ENCODE measurements at regions not wholly inside any gene's neighbourhood (a gene's known extent, or its start where the extent isn't known, plus 50 kb on each side); places are given as distances from the start of the nearest gene placed in this dataset.

DNA sequence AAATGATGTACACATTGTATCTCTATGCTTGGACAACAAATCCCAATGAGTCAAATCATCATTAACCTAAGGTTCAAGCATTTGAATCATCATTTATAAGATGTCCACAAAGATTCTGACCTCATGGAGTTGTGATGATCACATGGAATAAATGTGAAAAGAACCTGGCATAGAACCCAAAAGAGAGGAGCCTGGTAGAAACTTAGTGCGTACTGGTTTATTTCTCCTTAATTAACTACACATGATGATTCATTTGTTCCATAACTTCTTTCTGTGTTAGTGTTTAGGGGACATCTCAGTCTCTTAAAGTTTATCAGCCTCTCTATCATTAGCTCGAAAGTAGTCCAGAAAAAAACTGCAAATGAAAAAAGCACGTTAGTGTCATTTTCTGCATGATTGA, 411.6 kb downstream of the BRINP1 start:
- H3K9ac ChIP-seq (ENCODE audit: low read depth, low read length), result no peak overlapping the region
- peaks cover 4% of the 10 kb centered on the region; the same call in 1 of the 2 replicates for H3K4me1 ChIP-seq (ENCODE audit: control insufficient read depth, insufficient read depth, low read length)
- H3K27ac ChIP-seq (ENCODE audit: low read depth, low read length), result no peak overlapping the region
- H3K27me3 ChIP-seq (ENCODE audit: control insufficient read depth, insufficient read depth, low read length), result no peaks in the 10 kb centered on the region
- H3K4me3 ChIP-seq (ENCODE audit: low read depth, low read length), result no peak overlapping the region
- no peaks in the 10 kb centered on the region for H3K36me3 ChIP-seq (ENCODE audit: control insufficient read depth, insufficient read depth, low read length)
- no peaks in the 10 kb centered on the region for H3K9me3 ChIP-seq (ENCODE audit: control insufficient read depth, insufficient read depth, low read length)

- Histone ChIP-seq H3K9me3 (ENCODE audit: control insufficient read depth, insufficient read depth, low read length) (no peaks in the 10 kb centered on the region), H3K9ac (ENCODE audit: low read depth, low read length) (no peak overlapping the region), H3K27ac (ENCODE audit: low read depth, low read length) (no peak overlapping the region), H3K4me3 (ENCODE audit: low read depth, low read length) (no peak overlapping the region), H3K36me3 (ENCODE audit: control insufficient read depth, insufficient read depth, low read length) (no peaks in the 10 kb centered on the region), H3K4me1 (ENCODE audit: control insufficient read depth, insufficient read depth, low read length) (peaks cover 4% of the 10 kb centered on the region; the same call in 1 of the 2 replicates), H3K27me3 (ENCODE audit: control insufficient read depth, insufficient read depth, low read length) (no peaks in the 10 kb centered on the region)
These were observed 409.9 kb downstream of the BRINP1 start for GRCh38 chr9:118959366-118959765.

GRCh38 chr9:118961857-118962256, 407.4 kb downstream of the BRINP1 start:
- H3K36me3 ChIP-seq (ENCODE audit: control insufficient read depth, insufficient read depth, low read length), result no peaks in the 10 kb centered on the region
- H3K4me1 ChIP-seq (ENCODE audit: control insufficient read depth, insufficient read depth, low read length), result peaks cover 4% of the 10 kb centered on the region; the same call in 1 of the 2 replicates
- no peak overlapping the region for H3K9ac ChIP-seq (ENCODE audit: low read depth, low read length)
- no peak overlapping the region for H3K4me3 ChIP-seq (ENCODE audit: low read depth, low read length)
- H3K9me3 ChIP-seq (ENCODE audit: control insufficient read depth, insufficient read depth, low read length), result no peaks in the 10 kb centered on the region
- H3K27ac ChIP-seq (ENCODE audit: low read depth, low read length), result peak overlapping the region; percentile 71
- H3K27me3 ChIP-seq (ENCODE audit: control insufficient read depth, insufficient read depth, low read length), result no peaks in the 10 kb centered on the region

DNA sequence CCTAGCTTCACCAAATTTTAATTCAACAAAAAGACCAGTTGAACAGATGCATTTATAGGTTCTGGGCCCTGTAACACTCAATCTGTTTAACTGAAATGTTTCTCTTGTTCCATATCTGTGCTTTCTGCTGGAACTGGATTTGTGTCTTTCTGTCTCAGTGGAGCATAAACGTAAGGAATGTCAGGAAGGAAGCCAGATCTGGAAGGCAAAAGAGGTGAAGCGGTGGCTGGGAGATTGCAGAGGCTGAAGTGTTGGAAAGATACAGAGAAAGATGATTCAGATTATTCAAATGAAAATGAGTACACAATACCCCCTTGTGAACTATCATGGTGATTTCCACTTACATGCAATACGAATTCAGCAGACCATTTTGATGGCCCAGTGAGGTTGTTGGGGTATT, 406.8 kb downstream of the BRINP1 start:
- H3K36me3 ChIP-seq (ENCODE audit: control insufficient read depth, insufficient read depth, low read length), result no peaks in the 10 kb centered on the region
- H3K9me3 ChIP-seq (ENCODE audit: control insufficient read depth, insufficient read depth, low read length), result no peaks in the 10 kb centered on the region
- no peaks in the 10 kb centered on the region for H3K27me3 ChIP-seq (ENCODE audit: control insufficient read depth, insufficient read depth, low read length)
- H3K9ac ChIP-seq (ENCODE audit: low read depth, low read length), result no peak overlapping the region
- H3K27ac ChIP-seq (ENCODE audit: low read depth, low read length), result peak overlapping the region; percentile 71
- H3K4me1 ChIP-seq (ENCODE audit: control insufficient read depth, insufficient read depth, low read length), result peaks cover 4% of the 10 kb centered on the region; the same call in 1 of the 2 replicates
- no peak overlapping the region for H3K4me3 ChIP-seq (ENCODE audit: low read depth, low read length)

DNA sequence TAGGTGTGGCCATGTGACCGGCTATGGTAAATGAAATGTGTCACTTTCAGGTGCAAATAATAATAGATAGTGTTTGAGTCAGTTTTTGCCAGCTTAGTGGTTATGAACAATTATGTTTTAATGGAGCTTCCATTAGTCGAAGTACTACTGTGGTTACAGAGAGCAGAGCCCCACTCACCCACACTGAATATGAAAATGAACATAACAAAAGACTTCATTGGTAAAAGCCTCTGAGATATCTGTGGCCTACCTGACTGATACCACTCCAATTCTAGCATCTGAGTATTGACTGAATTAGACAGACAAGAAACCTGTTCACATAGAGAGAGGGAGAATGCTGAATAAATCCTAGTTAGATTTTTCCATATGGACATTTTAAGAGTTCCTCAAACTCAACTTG, 405.6 kb downstream of the BRINP1 start:
- Histone ChIP-seq H3K9ac (ENCODE audit: low read depth, low read length) (no peak overlapping the region), H3K4me3 (ENCODE audit: low read depth, low read length) (no peak overlapping the region), H3K9me3 (ENCODE audit: control insufficient read depth, insufficient read depth, low read length) (no peaks in the 10 kb centered on the region), H3K27ac (ENCODE audit: low read depth, low read length) (no peak overlapping the region), H3K4me1 (ENCODE audit: control insufficient read depth, insufficient read depth, low read length) (peaks cover 4% of the 10 kb centered on the region; the same call in 1 of the 2 replicates), H3K27me3 (ENCODE audit: control insufficient read depth, insufficient read depth, low read length) (no peaks in the 10 kb centered on the region), H3K36me3 (ENCODE audit: control insufficient read depth, insufficient read depth, low read length) (no peaks in the 10 kb centered on the region)

DNA sequence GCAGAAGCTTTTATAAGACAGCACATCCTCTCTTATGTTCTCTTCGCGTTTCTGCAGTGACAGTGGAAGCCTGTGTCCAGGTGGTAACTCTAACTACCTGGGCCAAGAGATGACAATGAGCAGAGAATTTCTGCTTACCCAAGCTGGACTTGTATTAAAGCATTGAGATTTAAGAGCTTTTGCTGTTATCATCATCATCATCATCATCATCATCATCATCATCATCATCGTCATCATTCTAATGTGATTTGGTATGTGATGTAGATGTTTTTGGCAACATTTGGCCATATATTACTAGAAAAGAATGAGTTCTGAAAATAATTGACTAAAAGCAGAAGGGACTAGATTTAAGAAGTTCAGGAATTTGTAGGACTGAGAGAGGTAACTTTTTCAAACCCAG, 401.3 kb downstream of the BRINP1 start:
- H3K27me3 ChIP-seq (ENCODE audit: control insufficient read depth, insufficient read depth, low read length), result no peaks in the 10 kb centered on the region
- H3K27ac ChIP-seq (ENCODE audit: low read depth, low read length), result no peak overlapping the region
- no peak overlapping the region for H3K9ac ChIP-seq (ENCODE audit: low read depth, low read length)
- no peak overlapping the region for H3K4me3 ChIP-seq (ENCODE audit: low read depth, low read length)
- no peaks in the 10 kb centered on the region for H3K36me3 ChIP-seq (ENCODE audit: control insufficient read depth, insufficient read depth, low read length)
- no peaks in the 10 kb centered on the region for H3K4me1 ChIP-seq (ENCODE audit: control insufficient read depth, insufficient read depth, low read length)
- no peaks in the 10 kb centered on the region for H3K9me3 ChIP-seq (ENCODE audit: control insufficient read depth, insufficient read depth, low read length)

DNA sequence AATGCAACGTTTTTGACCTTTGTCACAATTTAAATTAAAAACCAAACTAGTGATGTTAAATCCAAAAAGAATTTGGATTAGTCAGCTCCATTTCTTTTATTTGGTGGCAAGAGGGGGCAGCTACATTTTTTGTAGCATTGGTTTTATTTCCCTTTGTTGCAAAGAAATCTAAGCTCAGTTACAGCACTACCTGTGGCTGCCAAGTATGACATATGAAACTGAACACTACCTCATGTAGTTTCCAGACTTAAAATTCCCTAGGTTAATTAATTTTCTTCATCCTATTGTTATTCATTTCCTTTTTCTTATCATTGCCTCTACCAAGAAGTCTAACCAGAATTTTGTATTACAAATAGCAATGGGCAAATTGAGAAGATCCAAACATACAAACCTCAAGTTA, 393.5 kb downstream of the BRINP1 start:
- no peak overlapping the region for H3K27ac ChIP-seq (ENCODE audit: low read depth, low read length)
- no peaks in the 10 kb centered on the region for H3K36me3 ChIP-seq (ENCODE audit: control insufficient read depth, insufficient read depth, low read length)
- H3K4me3 ChIP-seq (ENCODE audit: low read depth, low read length), result no peak overlapping the region
- H3K9me3 ChIP-seq (ENCODE audit: control insufficient read depth, insufficient read depth, low read length), result no peaks in the 10 kb centered on the region
- peaks cover 7% of the 10 kb centered on the region for H3K4me1 ChIP-seq (ENCODE audit: control insufficient read depth, insufficient read depth, low read length)
- no peak overlapping the region for H3K9ac ChIP-seq (ENCODE audit: low read depth, low read length)
- H3K27me3 ChIP-seq (ENCODE audit: control insufficient read depth, insufficient read depth, low read length), result no peaks in the 10 kb centered on the region

DNA sequence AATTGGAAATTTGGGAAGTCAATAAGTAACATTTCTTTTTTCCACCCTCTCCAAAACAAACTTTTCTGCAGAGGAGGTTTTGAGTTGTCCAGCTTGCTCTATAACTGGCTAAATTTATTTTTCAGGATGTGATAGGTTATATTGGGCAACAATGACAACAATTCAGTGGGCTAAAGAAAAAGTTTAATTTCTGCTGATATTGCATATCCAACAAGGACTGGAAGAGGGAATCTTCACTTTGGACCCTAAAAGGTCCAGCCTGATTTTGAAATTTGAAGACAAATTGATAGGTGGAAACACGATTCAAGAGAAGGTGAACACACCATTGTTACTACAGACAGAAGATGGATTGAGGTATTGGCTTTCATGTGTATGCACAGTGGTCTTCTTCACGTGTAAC, 393.1 kb downstream of the BRINP1 start:
- Histone ChIP-seq H3K9me3 (ENCODE audit: control insufficient read depth, insufficient read depth, low read length) (no peaks in the 10 kb centered on the region), H3K27ac (ENCODE audit: low read depth, low read length) (no peak overlapping the region), H3K36me3 (ENCODE audit: control insufficient read depth, insufficient read depth, low read length) (no peaks in the 10 kb centered on the region), H3K4me3 (ENCODE audit: low read depth, low read length) (no peak overlapping the region), H3K9ac (ENCODE audit: low read depth, low read length) (no peak overlapping the region), H3K4me1 (ENCODE audit: control insufficient read depth, insufficient read depth, low read length) (peaks cover 9% of the 10 kb centered on the region), H3K27me3 (ENCODE audit: control insufficient read depth, insufficient read depth, low read length) (no peaks in the 10 kb centered on the region)

DNA sequence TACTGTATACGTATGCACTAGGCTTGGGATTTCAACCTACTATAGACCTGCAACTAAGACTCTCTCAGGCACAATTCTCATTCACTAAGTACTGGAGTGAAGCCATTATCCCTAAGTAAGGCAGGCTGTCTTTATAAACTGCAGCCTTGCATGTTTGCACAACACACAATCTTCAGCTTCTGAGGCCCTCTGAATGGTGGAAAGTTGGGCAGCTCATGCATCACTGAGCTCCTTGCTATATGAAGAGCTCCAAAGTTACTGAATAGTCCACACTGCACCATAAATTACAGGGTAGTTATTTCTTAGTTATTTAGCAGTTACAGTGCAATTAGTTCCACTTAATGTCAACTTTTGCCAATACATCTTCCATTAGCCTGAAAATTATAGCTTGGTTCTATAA, 384.6 kb downstream of the BRINP1 start:
- H3K4me3 ChIP-seq (ENCODE audit: low read depth, low read length), result no peak overlapping the region
- H3K36me3 ChIP-seq (ENCODE audit: control insufficient read depth, insufficient read depth, low read length), result no peaks in the 10 kb centered on the region
- no peaks in the 10 kb centered on the region for H3K27me3 ChIP-seq (ENCODE audit: control insufficient read depth, insufficient read depth, low read length)
- H3K9me3 ChIP-seq (ENCODE audit: control insufficient read depth, insufficient read depth, low read length), result no peaks in the 10 kb centered on the region
- H3K9ac ChIP-seq (ENCODE audit: low read depth, low read length), result no peak overlapping the region
- peaks cover 13% of the 10 kb centered on the region for H3K4me1 ChIP-seq (ENCODE audit: control insufficient read depth, insufficient read depth, low read length)
- H3K27ac ChIP-seq (ENCODE audit: low read depth, low read length), result no peak overlapping the region

DNA sequence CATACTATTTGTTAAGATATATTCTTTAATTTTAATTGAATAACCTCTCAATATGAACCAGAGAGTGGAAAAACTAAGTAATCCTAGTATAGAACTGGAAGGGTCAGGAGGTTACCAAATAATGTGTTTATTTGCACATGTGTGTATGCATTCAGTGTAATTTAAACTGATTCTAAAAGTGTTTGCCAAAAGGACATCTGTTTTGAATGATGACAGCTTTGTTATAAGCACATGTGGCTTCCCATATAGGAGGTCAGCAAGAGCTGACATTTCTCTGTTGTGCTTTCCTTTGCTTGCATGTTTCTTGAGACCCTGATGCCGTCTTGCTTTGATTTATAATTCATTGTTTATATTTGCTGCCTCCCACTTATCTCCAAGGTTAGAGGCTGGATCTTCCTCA, 383.4 kb downstream of the BRINP1 start:
- Histone ChIP-seq H3K27me3 (ENCODE audit: control insufficient read depth, insufficient read depth, low read length) (no peaks in the 10 kb centered on the region), H3K27ac (ENCODE audit: low read depth, low read length) (no peak overlapping the region), H3K9me3 (ENCODE audit: control insufficient read depth, insufficient read depth, low read length) (no peaks in the 10 kb centered on the region), H3K4me3 (ENCODE audit: low read depth, low read length) (no peak overlapping the region), H3K4me1 (ENCODE audit: control insufficient read depth, insufficient read depth, low read length) (peaks cover 5% of the 10 kb centered on the region; the same call in 1 of the 2 replicates), H3K36me3 (ENCODE audit: control insufficient read depth, insufficient read depth, low read length) (no peaks in the 10 kb centered on the region), H3K9ac (ENCODE audit: low read depth, low read length) (no peak overlapping the region)

GRCh38 chr9:118987167-118987566, 382.1 kb downstream of the BRINP1 start:
- Histone ChIP-seq H3K27me3 (ENCODE audit: control insufficient read depth, insufficient read depth, low read length) (no peaks in the 10 kb centered on the region), H3K9me3 (ENCODE audit: control insufficient read depth, insufficient read depth, low read length) (no peaks in the 10 kb centered on the region), H3K4me3 (ENCODE audit: low read depth, low read length) (no peak overlapping the region), H3K36me3 (ENCODE audit: control insufficient read depth, insufficient read depth, low read length) (no peaks in the 10 kb centered on the region), H3K4me1 (ENCODE audit: control insufficient read depth, insufficient read depth, low read length) (peaks cover 10% of the 10 kb centered on the region), H3K27ac (ENCODE audit: low read depth, low read length) (no peak overlapping the region), H3K9ac (ENCODE audit: low read depth, low read length) (no peak overlapping the region)

GRCh38 chr9:118990949-118991348, 378.3 kb downstream of the BRINP1 start:
- Histone ChIP-seq H3K36me3 (ENCODE audit: control insufficient read depth, insufficient read depth, low read length) (no peaks in the 10 kb centered on the region), H3K27ac (ENCODE audit: low read depth, low read length) (no peak overlapping the region), H3K9me3 (ENCODE audit: control insufficient read depth, insufficient read depth, low read length) (no peaks in the 10 kb centered on the region), H3K4me3 (ENCODE audit: low read depth, low read length) (no peak overlapping the region), H3K27me3 (ENCODE audit: control insufficient read depth, insufficient read depth, low read length) (no peaks in the 10 kb centered on the region), H3K4me1 (ENCODE audit: control insufficient read depth, insufficient read depth, low read length) (peaks cover 21% of the 10 kb centered on the region), H3K9ac (ENCODE audit: low read depth, low read length) (no peak overlapping the region)
